Right lobe of liver (tissue), 6 donors: ENCODE measurements at regions not wholly inside any gene's neighbourhood (a gene's known extent, or its start where the extent isn't known, plus 50 kb on each side); places are given as distances from the start of the nearest gene placed in this dataset.

Experiments used
- ATAC-seq, 4 donors: fragments of 200-7000 bp; cut with Tn5 transposase; one replicate each; pipeline ENCODE4 v1.9.1; 2020; ENCODE audit warnings: mild to moderate bottlenecking in 4 of 4, moderate library complexity in 4 of 4
- DNase-seq, 3 donors: peaks; one replicate each; pipeline ENCODE4 v3.0.0-alpha.2; 2020
- H3K27ac ChIP-seq, 3 donors: fragments of 200-600 bp; one replicate each; pipeline ENCODE4 v1.8.0; 2022
- H3K27me3 ChIP-seq, 2 donors: fragments of 200-600 bp; one replicate each; pipeline ENCODE4 v1.8.0; 2022
- H3K36me3 ChIP-seq, 4 donors: fragments of 200-600 bp; sonication (generic) in 1 of 4; one replicate each; pipeline versions ENCODE4 v1.5.1 to v1.8.0; 2017 to 2022; ENCODE audit warnings: control low read depth in 1 of 4
- H3K4me1 ChIP-seq, 4 donors: fragments of 200-600 bp; sonication (generic) in 1 of 4; one replicate each; pipeline versions ENCODE4 v1.5.1 to v1.8.0; 2017 to 2022; ENCODE audit warnings: control low read depth in 1 of 4
- H3K4me3 ChIP-seq, 3 donors: fragments of 200-600 bp; one replicate each; pipeline ENCODE4 v1.8.0; 2022
- H3K9me3 ChIP-seq, 4 donors: fragments of 200-600 bp; sonication (generic) in 1 of 4; one replicate each; pipeline versions ENCODE4 v1.5.1 to v1.8.0; 2017 to 2022; ENCODE audit warnings: control low read depth in 1 of 4
- CTCF ChIP-seq, 4 donors: fragments of 200-600 bp in 3 of 4; fragments of 450-650 bp in 1 of 4; IDR thresholded peaks; one replicate each; pipeline versions ENCODE4 v1.5.1 to v1.8.0; 2016 to 2022; ENCODE audit warnings: antibody characterized with exemption in 4 of 4, mild to moderate bottlenecking in 2 of 4
- POLR2A ChIP-seq: fragments of 450-650 bp; IDR thresholded peaks from one replicate; pipeline ENCODE4 v1.6.1; 2017; ENCODE audit warnings: antibody characterized with exemption, mild to moderate bottlenecking
- WGBS: methylation state at CpG from one replicate; pipeline ENCODE4 v1.1.6; 2018; ENCODE audit warnings: low coverage, low lambda C conversion rate; ENCODE audit not compliant: insufficient coverage; ENCODE audit errors: missing lambda C conversion rate; 5-methylcytosine and 5-hydroxymethylcytosine counted together
- intact Hi-C, 2 donors: fragments of 100-400 bp; cut with DNase I; formaldehyde crosslinking; loops; one replicate each; pipeline versions ENCODE4 v1.11.2 to v1.14.1; 2022
- donor health status: DM: no; HTN: yes; CAD: no.
- donor health status: DM: no; HTN: no; CAD: no.
- donor health status: DM: no; HTN: no; CAD: no.
- donor health status: DM: no; HTN: yes; CAD: no.
- donor health status: DM: no; HTN: yes; CAD: no.

GRCh38 chr6:8229915-8230756 lies 127.8 kb upstream of the EEF1E1 start:
- no peak overlapping the region for H3K27ac ChIP-seq
- 42% methylated on average over 8 of the region's 8 CpGs for WGBS
- no peak for DNase-seq
- intact Hi-C loops: no loop called here
- no peaks in the 10 kb centered on the region for H3K4me1 ChIP-seq
- no peaks in the 10 kb centered on the region for H3K36me3 ChIP-seq
- no peak for ATAC-seq
- no peak overlapping the region for H3K4me3 ChIP-seq
- H3K9me3 ChIP-seq: no peaks in the 10 kb centered on the region
- TF ChIP-seq CTCF (IDR thresholded peaks at IDR 0.05) (no peak), POLR2A (no peak)
- H3K27me3 ChIP-seq: no peaks in the 10 kb centered on the region

GRCh38 chr6:8225113-8225512 lies 122.8 kb upstream of the EEF1E1 start:
- TF ChIP-seq POLR2A (no peak), CTCF (IDR thresholded peaks at IDR 0.05) (no peak)
- H3K27me3 ChIP-seq: no peaks in the 10 kb centered on the region
- intact Hi-C loops: no loop called here

GRCh38 chr6:8223678-8224077 lies 121.3 kb upstream of the EEF1E1 start:
- no peak for TF ChIP-seq CTCF (IDR thresholded peaks at IDR 0.05)
- TF ChIP-seq POLR2A: no peak
- Histone ChIP-seq H3K36me3 (no peaks in the 10 kb centered on the region), H3K4me3 (no peak overlapping the region), H3K27me3 (no peaks in the 10 kb centered on the region), H3K4me1 (no peaks in the 10 kb centered on the region), H3K27ac (no peak overlapping the region), H3K9me3 (no peaks in the 10 kb centered on the region)
- DNase-seq: no peak
- no peak for ATAC-seq
- intact Hi-C loops: loop anchor here in 1 of 2 donors (5.0 kb wide), 1 partner anchor 96 kb away; no protein-coding TSS in a partner anchor
- 51% methylated on average over 2 of the region's 2 CpGs for WGBS

More at GRCh38 chr6:8225113-8225512, 122.8 kb upstream of the EEF1E1 start:
- Histone ChIP-seq H3K27ac (no peak overlapping the region), H3K36me3 (no peaks in the 10 kb centered on the region), H3K4me3 (no peak overlapping the region), H3K9me3 (no peaks in the 10 kb centered on the region), H3K4me1 (no peaks in the 10 kb centered on the region)
- ATAC-seq (no peak), DNase-seq (no peak)
- 64% methylated on average over 1 of the region's 5 CpGs for WGBS

- no peaks in the 10 kb centered on the region for H3K36me3 ChIP-seq
- no peaks in the 10 kb centered on the region for H3K4me1 ChIP-seq
- H3K27me3 ChIP-seq: no peaks in the 10 kb centered on the region
- 4% methylated on average over 3 of the region's 3 CpGs for WGBS
- intact Hi-C loops: no loop called here
- no peak overlapping the region for H3K27ac ChIP-seq
- DNase-seq (no peak), ATAC-seq (peak; percentile 82 to 89 (median 86))
- no peak overlapping the region for H3K4me3 ChIP-seq
- peak; percentile 77 to 87 (median 81) for TF ChIP-seq CTCF (IDR thresholded peaks at IDR 0.05)
- no peak for TF ChIP-seq POLR2A
- H3K9me3 ChIP-seq: no peaks in the 10 kb centered on the region
Observed at GRCh38 chr6:8219352-8219943, 117.1 kb upstream of the EEF1E1 start.
